GM12892 (cell line): ENCODE measurements at regions not wholly inside any gene's neighbourhood (a gene's known extent, or its start where the extent isn't known, plus 50 kb on each side); places are given as distances from the start of the nearest gene placed in this dataset.
"Not testable (repeated sequence)": the region's sequence is repeated elsewhere in the genome, so short reads cannot be mapped to it uniquely, and the experiment has no call there.

Experiments used
- DNase-seq: peaks from one replicate; pipeline ENCODE4 v3.0.0; 2011; ENCODE audit not compliant: insufficient read length
- FAIRE-seq: peaks from 2 replicates; lab custom pipeline; 2011; peaks lifted over from hg19 to GRCh38; lab: Jason Lieb, UNC
- POLR2A ChIP-seq: IDR thresholded peaks from 2 replicates; pipeline ENCODE4 v1.6.1; 2011; ENCODE audit warnings: low read depth, low read length, control low read depth
- POLR2AphosphoS5 ChIP-seq: IDR thresholded peaks from 2 replicates; pipeline ENCODE4 v1.6.1; 2011; ENCODE audit warnings: low read depth, low read length, control low read depth
- TAF1 ChIP-seq: IDR thresholded peaks from 2 replicates; pipeline ENCODE4 v1.6.1; 2011; ENCODE audit warnings: low read depth, mild to moderate bottlenecking, control low read depth, low read length, borderline replicate concordance

DNA sequence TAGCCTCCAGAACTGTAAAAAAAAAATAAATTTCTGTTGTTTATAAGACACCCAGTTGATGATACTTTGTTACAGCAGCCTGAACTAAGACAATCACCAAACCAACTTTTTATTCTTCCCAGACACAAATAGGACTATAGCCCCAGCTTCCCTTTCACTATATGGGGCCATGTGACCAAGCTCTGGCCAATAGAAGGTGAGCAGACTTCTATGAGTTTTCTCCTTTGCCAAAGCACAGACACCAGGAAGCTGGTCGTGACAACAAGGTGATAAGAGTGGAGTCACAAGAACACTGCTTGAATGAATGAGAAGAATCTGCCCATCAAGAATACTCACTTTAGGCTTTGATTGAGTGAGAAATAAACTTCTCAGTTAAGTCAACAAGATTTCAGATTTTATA, 217.7 kb downstream of the DEPDC1B start:
- FAIRE-seq, result no peak
- DNase-seq, result no peak
- TF ChIP-seq POLR2A (no peak), TAF1 (no peak), POLR2AphosphoS5 (no peak)

DNA sequence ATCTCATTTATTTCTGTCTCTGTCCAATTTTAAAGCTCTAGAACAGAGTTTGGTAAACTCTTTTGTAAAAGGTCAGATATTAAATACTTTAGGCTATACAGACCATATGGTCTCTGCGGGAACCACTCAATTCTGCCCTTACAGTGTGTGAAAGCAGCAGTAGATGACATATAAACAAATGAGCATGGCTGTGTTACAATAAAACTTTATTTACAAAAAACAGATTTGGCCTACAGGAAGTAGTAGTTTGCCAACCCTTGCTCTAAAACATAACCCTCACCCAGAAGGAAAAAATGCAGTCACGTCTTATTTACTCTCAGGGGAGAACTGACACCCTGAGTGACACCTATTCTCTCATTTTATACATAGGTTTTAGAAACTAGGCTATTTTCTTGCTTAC, 220.4 kb downstream of the DEPDC1B start:
- no peak for TF ChIP-seq POLR2AphosphoS5
- TF ChIP-seq POLR2A, result no peak
- no peak for TF ChIP-seq TAF1
- DNase-seq, result no peak
- no peak for FAIRE-seq

DNA sequence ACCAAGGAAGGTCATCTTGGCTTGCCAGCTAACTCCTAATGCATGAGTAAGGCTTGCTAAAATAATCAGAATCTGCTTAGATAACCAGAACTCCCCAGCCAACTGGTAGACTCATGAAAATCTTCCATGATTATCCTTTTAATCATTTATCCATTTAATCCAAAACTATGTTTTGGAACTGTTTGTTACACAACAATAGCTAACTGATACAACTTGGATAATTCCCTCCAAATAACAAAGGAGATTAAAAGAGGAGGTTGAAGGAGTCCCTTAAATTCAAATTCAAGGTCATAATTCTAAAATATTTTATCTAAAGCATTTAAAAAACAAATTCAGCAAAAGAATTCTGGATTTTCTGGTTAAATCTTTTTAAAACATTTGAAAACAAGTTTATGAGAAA, 222.1 kb downstream of the DEPDC1B start:
- TF ChIP-seq TAF1 (no peak), POLR2AphosphoS5 (no peak), POLR2A (no peak)
- no peak for FAIRE-seq
- no peak for DNase-seq

DNA sequence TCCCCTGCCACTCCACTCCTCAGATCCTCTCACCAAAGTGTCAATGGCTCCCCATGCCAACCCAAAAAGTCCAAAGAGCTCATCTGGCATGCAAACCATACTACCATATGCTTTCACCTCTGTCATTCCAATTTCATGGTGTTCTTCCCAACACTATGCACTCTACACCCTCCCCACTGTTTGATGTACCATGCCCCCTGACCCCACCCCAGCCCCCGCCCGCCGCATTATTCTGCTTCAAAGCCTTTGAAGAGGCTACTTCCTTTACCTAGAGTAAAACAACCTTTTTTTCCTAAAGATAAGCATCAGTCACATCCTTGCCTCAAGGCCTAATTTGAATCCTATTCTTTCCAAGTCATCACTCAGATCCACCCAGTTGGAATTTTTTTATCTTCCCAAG, 226.3 kb downstream of the DEPDC1B start:
- TF ChIP-seq TAF1 (no peak), POLR2AphosphoS5 (no peak), POLR2A (no peak)
- no peak for DNase-seq
- no peak for FAIRE-seq

DNA sequence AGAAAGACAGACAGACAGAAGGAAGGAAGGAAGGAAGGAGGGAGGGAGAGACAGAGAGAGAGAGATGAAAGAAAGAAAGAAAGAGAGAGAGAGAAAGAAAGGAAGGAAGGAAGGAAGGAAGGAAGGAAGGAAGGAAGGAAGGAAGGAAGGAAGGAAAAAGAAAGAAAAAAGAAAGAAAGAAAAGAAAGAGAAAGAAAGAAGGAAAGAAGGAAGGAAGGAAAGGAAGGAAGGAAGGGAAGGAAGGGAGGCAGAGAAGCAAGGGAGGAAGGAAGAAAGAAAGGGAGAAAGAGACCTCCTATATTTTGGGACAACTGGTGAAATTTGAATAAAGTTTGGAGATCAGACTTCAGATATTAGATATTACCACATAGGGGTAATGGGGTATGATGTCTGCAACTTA, 226.9 kb downstream of the DEPDC1B start:
- not testable (repeated sequence) for FAIRE-seq

DNA sequence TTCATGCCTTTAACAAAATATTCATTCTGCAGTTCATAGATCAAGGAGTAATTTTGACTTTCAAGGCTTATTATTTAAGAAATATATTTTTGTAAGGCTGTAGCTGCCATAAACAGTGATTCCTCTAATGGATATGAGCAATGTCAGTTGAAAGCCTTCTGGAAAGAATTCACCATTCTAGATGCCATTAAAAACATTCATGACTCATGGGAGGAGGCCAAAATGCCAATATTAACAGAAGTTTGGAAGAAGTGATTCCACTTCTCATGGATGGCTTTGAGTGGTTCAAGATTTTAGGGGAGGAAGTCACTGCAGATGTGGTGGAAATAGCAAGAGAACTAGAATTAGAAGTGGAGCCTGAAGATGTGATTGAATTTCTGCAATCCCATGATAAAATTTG, 229.1 kb downstream of the DEPDC1B start:
- DNase-seq (no peak), FAIRE-seq (no peak)
- no peak for TF ChIP-seq TAF1
- no peak for TF ChIP-seq POLR2AphosphoS5
- TF ChIP-seq POLR2A, result no peak

More for the DNA sequence above, 226.9 kb downstream of the DEPDC1B start:
- DNase-seq, result not testable (repeated sequence)

DNA sequence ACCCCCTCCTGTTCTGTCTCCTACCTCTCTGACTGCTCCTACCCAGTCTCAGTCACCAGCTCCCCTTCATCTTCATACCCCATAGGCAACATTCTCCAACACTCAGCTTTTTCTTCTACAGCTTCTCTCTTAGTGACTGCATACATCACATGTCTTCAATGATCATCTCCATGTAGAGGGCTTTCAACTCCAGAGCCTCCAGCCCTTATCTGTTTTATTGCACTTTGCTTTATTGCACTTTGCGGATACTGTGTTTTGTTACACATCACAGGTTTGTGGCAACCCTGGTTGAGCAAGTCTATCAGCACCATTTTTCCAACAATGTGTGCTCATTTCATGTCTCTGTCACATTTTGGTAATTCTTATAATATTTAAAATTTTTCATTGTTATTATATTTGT, 230.7 kb downstream of the DEPDC1B start:
- no peak for DNase-seq
- no peak for TF ChIP-seq POLR2AphosphoS5
- no peak for TF ChIP-seq POLR2A
- no peak for TF ChIP-seq TAF1
- no peak for FAIRE-seq

DNA sequence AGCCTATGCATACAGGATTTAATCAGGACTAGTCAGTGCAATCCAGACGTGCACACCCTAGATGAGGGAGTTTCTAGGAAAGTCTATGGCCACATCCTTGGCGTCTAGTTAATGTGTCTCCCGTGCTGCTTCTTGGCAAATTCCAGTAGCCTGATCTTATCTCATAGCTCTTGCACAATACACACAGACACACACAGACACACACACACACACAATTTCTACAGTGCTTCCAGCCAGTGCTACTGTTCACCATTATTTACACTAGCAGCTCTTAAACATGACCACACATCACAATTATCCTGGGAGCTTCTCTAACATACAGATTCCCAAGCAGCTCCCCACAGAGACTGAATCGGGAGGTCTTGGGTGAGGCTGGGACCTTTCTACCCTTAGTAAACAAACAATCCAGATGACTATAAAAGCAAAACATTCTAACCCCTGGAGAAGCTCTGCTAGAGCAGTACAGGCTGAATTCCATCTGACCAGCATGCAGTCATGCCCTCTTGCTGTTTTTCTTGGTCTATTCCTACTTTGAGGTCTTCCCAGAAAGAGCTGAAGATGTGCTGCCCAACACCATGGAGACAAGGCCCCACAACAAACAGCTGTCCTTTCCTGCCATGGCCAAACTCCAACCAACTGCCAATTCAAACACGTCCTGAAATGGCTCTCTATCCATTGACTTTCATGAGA, 236.6 kb downstream of the DEPDC1B start:
- no peak for TF ChIP-seq POLR2A
- TF ChIP-seq POLR2AphosphoS5, result no peak
- no peak for TF ChIP-seq TAF1
- DNase-seq (no peak), FAIRE-seq (no peak)

DNA sequence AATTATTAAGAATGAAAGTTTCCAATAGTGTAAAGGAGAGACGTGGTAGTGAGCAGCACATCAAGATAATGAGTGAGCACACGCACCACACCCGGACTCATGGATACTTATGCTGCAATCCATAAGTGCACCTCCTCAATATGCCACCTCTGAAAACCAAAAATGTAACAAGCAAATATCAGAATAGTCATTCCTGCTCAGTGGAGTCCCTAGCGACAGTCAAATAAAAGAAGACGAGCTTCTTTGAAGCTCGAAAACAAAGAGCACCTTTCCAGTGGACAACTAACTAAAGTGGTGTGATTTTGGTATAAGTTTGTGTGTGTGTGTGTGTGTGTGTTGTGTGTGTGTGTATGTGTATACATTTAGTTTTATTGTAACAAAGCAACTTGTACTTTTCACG, 241.3 kb downstream of the DEPDC1B start:
- no peak for DNase-seq
- TF ChIP-seq TAF1, result no peak
- FAIRE-seq, result no peak

DNA sequence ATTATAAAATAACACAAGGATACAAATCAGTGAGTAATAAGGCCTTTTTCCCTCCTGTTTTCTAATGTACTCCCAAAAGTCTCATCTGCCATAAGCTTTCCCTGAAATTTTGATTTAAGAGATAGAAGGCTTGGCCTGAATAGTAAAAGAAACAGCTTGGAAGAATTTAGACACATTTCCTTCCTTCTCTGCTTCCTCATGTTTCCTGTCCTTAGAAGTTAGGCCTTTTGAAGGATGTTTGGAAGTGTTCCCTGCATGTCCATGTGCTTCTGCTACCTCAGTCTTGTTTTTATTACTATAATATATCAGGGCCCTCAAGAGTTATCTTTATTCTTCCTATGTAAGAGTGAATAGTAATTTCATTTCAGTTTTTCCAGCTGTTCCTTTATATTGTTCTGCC, 242.7 kb downstream of the DEPDC1B start:
- FAIRE-seq, result no peak
- DNase-seq, result no peak
- TF ChIP-seq POLR2A, result no peak
- TF ChIP-seq POLR2AphosphoS5, result no peak
- no peak for TF ChIP-seq TAF1

DNA sequence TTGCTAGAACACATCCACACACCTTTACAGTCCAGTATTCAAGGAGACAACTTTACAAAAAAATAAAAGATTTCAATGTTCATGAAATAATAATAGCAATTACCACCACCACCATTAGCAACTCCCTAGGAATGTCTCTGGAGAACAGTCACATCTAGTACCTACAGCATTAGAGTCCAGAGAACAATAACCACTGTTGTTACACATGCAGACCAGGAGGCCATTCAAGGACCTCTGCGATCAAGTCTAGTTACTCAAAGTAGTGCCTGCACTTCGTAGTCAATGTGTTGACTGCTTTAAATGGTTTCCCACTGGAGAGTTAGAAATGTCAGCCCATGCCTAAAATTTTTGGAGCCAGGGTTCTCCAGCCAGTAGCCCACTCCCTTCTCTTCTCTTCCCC, 244.4 kb downstream of the DEPDC1B start:
- FAIRE-seq (no peak), DNase-seq (no peak)
- no peak for TF ChIP-seq TAF1
- no peak for TF ChIP-seq POLR2AphosphoS5
- TF ChIP-seq POLR2A, result no peak

DNA sequence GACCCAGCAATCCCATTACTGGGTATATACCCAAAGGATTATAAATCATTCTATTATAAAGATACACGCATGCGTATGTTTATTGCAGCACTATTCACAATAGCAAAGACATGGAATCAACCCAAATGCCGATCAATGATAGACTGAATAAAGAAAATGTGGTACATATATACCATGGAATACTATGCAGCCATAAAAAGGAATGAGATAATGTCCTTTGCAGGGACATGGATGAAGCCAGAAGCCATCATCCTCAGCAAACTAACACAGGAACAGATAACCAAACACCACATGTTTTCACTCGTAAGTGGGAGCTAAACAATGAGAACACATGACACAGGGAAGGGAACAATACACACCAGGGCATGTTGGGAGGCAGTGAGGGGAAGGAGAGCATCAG, 245.7 kb downstream of the DEPDC1B start:
- FAIRE-seq, DNase-seq: not testable (repeated sequence)

DNA sequence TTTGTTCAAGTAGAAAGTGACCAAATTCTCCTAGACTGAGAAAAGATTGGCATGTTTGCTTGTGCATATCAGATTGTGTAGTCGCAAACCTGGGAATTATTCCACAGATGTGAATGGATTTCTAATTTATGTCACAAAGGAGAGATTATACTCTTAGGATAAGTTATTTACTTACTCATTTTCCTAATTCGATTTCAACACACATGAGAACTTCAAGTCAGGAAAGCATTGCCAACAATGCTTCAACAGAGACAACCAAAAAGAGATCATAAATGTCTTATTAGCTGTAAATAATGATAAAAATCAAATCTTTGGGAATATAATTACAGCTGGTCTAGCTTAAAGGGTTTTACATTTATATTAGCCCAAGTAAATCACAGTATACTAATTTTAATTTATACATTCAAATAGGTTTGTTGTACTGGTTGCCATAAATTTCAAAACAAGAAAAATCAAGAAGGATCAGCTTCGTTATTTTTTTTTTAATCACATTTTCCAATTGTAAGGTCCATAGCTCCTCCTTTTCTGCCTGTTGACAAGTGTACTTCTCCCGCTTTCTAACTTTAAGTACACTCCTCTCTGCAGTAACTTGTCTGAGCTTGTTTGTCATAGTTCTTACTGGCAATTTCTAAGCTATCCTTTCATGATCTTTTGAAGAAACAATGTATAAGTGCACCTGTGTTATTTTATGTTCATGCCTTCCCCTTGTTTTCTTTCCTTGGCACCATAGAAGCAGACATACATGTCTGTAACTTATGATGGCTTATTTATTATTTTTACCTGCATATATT, 246.6 kb downstream of the DEPDC1B start:
- FAIRE-seq (no peak), DNase-seq (no peak)
- TF ChIP-seq POLR2AphosphoS5 (no peak), POLR2A (no peak), TAF1 (no peak)
